ENCODE measurements at regions not wholly inside any gene's neighbourhood (a gene's known extent, or its start where the extent isn't known, plus 50 kb on each side); places are given as distances from the start of the nearest gene placed in this dataset.
"Not testable (repeated sequence)": the region's sequence is repeated elsewhere in the genome, so short reads cannot be mapped to it uniquely, and the experiment has no call there.

DNA sequence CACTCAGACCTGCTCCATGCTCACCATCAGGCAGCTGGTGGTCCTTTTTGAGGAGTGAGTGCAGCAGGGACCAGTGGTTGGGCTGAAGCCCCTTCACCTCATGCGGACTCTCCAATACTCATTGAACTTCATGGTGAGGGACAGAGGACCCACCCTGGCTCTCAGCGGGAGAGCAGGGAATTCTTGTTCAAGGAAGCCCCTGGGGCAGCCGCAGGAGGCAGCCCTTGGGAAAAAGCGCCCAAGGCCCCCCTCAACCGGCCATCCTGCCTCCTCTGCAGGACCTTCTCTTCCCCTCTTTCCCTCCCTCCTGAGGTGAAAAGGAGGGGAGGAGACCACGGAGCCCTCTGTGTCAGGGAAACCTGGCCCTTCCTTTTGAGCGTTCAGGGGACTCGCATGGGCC, 4510.9 kb upstream of the OR11H1 start:
- H3K27ac ChIP-seq (ENCODE audit: low read depth, low read length); H3K4me1 ChIP-seq (ENCODE audit: insufficient read depth, low read length); H3K9me3 ChIP-seq (ENCODE audit: control insufficient read depth in 1 of 2, low read length in 2 of 2); H3K4me3 ChIP-seq (ENCODE audit: low read length in 2 of 2); H3K36me3 Mint-ChIP-seq; H3K27ac Mint-ChIP-seq; H3K4me1 Mint-ChIP-seq; intact Hi-C loops (cut with micrococcal nuclease); H3K4me3 Mint-ChIP-seq; H3K9me3 Mint-ChIP-seq; H3K36me3 ChIP-seq (ENCODE audit: insufficient read depth, low read length); POLR2A ChIA-PET (ENCODE audit: partially characterized antibody); CTCF ChIA-PET (ENCODE audit: partially characterized antibody); H3K27me3 ChIP-seq (ENCODE audit: insufficient read depth, low read length); H3K27me3 Mint-ChIP-seq: not testable (repeated sequence)
- DNase-seq = peak in 1 of 5 donors; percentile 19

DNA sequence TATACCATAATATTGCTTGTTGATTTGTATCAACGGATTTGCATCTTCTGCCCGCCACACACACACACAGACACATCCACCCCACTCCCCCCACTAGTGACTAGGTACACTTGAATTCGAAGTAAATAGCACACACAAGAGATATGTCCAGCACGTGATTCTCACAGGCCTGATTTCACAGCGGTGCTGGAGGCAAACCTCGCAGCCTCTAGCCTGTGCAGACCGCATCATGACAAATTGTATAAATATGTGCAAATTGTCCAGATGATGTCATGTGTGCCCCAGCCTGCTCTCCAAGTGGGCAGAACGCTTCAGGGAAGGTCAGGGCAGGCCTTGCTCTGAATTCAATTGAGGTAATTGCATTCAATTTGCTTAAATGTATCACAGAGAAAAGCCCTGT, 4507.5 kb upstream of the OR11H1 start:
- H3K36me3 ChIP-seq (ENCODE audit: insufficient read depth, low read length); H3K4me1 Mint-ChIP-seq; H3K27ac Mint-ChIP-seq; H3K27me3 Mint-ChIP-seq; DNase-seq; H3K27me3 ChIP-seq (ENCODE audit: insufficient read depth, low read length); intact Hi-C loops (cut with micrococcal nuclease); CTCF ChIA-PET (ENCODE audit: partially characterized antibody); H3K4me1 ChIP-seq (ENCODE audit: insufficient read depth, low read length); H3K4me3 Mint-ChIP-seq; H3K27ac ChIP-seq (ENCODE audit: low read depth, low read length); H3K9me3 ChIP-seq (ENCODE audit: control insufficient read depth in 1 of 2, low read length in 2 of 2); H3K4me3 ChIP-seq (ENCODE audit: low read length in 2 of 2); POLR2A ChIA-PET (ENCODE audit: partially characterized antibody); H3K36me3 Mint-ChIP-seq: not testable (repeated sequence)
- H3K9me3 Mint-ChIP-seq = peaks cover 0 to 14% (median 6%) of the 10 kb centered on the region in 8 donors

DNA sequence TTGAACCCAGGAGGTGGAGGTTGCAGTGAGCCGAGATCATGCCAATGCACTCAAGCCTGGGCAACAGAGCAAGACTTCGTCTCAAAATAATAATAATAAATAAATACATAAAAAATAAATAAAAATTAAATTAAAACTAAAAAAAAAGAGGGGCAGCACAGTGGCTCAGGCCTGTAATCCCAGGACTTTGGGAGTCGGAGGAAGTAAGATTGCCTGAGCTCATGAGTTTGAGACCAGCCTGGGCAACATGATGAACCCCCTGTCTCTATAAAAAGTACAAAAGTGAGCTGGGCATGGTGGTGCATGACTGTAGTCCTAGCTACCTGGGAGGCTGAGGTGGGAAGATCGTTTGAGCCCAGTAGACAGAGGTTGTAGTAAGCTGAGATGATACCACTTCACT, 4501.5 kb upstream of the OR11H1 start:
- H3K4me3 Mint-ChIP-seq; H3K9me3 ChIP-seq (ENCODE audit: control insufficient read depth in 1 of 2, low read length in 2 of 2); H3K36me3 ChIP-seq (ENCODE audit: insufficient read depth, low read length); H3K36me3 Mint-ChIP-seq; H3K27me3 Mint-ChIP-seq; H3K27ac Mint-ChIP-seq; H3K4me1 ChIP-seq (ENCODE audit: insufficient read depth, low read length); CTCF ChIA-PET (ENCODE audit: partially characterized antibody); H3K4me3 ChIP-seq (ENCODE audit: low read length in 2 of 2); H3K27ac ChIP-seq (ENCODE audit: low read depth, low read length); intact Hi-C loops (cut with micrococcal nuclease); H3K27me3 ChIP-seq (ENCODE audit: insufficient read depth, low read length); POLR2A ChIA-PET (ENCODE audit: partially characterized antibody); H3K4me1 Mint-ChIP-seq: not testable (repeated sequence)
- peak in 1 of 5 donors; percentile 9 for DNase-seq
- H3K9me3 Mint-ChIP-seq = peaks cover 0 to 59% (median 39%) of the 10 kb centered on the region in 8 donors

DNA sequence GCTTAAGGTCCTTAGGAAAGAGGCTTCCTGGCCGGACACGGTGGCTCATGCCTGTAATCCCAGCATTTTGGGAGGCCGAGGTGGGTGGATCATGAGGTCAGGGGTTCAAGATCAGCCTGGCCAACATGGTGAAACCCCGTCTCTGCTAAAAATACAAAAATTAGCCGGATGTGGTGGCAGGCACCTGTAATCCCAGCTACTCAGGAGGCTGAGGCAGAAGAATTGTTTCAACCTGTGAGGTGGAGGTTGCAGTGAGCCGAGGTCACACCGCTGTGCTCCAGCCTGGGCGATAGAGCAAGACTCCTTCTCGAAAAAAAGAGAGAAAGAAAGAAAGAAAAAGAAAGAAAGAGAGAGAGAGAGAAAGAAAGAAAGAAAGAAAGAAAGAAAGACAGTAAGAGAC, 4500.9 kb upstream of the OR11H1 start:
- H3K4me3 Mint-ChIP-seq; H3K36me3 ChIP-seq (ENCODE audit: insufficient read depth, low read length); H3K4me1 Mint-ChIP-seq; H3K27ac Mint-ChIP-seq; H3K4me1 ChIP-seq (ENCODE audit: insufficient read depth, low read length); H3K36me3 Mint-ChIP-seq; H3K27me3 Mint-ChIP-seq; intact Hi-C loops (cut with micrococcal nuclease); H3K27ac ChIP-seq (ENCODE audit: low read depth, low read length); POLR2A ChIA-PET (ENCODE audit: partially characterized antibody); CTCF ChIA-PET (ENCODE audit: partially characterized antibody); H3K27me3 ChIP-seq (ENCODE audit: insufficient read depth, low read length); H3K9me3 ChIP-seq (ENCODE audit: control insufficient read depth in 1 of 2, low read length in 2 of 2); H3K4me3 ChIP-seq (ENCODE audit: low read length in 2 of 2): not testable (repeated sequence)
- DNase-seq = peak in 1 of 5 donors; percentile 28
- peaks cover 0 to 64% (median 43%) of the 10 kb centered on the region in 8 donors for H3K9me3 Mint-ChIP-seq

DNA sequence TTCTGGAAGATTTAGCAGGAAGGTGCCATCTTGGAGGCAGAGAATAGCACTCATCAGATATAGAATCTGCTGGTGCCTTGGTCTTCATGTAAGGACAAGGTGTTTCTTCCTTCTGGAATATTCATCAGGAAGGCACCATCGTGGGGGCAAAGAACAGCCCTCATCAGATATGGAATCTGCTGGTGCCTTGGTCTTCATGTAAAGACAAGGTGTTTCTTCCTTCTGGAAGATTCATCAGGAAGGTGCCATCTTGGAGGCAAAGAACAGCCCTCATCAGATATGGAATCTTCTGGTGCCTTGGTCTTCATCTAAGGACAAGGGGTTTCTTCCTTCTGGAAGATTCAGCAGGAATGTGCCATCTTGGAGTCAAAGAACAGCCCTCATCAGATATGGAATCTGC, 4500.5 kb upstream of the OR11H1 start:
- H3K36me3 Mint-ChIP-seq; H3K36me3 ChIP-seq (ENCODE audit: insufficient read depth, low read length); H3K27me3 Mint-ChIP-seq; H3K27me3 ChIP-seq (ENCODE audit: insufficient read depth, low read length); H3K4me3 ChIP-seq (ENCODE audit: low read length in 2 of 2); H3K4me1 ChIP-seq (ENCODE audit: insufficient read depth, low read length); H3K27ac ChIP-seq (ENCODE audit: low read depth, low read length); POLR2A ChIA-PET (ENCODE audit: partially characterized antibody); H3K4me3 Mint-ChIP-seq; H3K4me1 Mint-ChIP-seq; CTCF ChIA-PET (ENCODE audit: partially characterized antibody); intact Hi-C loops (cut with micrococcal nuclease); H3K9me3 ChIP-seq (ENCODE audit: control insufficient read depth in 1 of 2, low read length in 2 of 2); H3K27ac Mint-ChIP-seq: not testable (repeated sequence)
- DNase-seq = peak in 1 of 5 donors; percentile 8
- peaks cover 0 to 68% (median 45%) of the 10 kb centered on the region in 8 donors for H3K9me3 Mint-ChIP-seq

DNA sequence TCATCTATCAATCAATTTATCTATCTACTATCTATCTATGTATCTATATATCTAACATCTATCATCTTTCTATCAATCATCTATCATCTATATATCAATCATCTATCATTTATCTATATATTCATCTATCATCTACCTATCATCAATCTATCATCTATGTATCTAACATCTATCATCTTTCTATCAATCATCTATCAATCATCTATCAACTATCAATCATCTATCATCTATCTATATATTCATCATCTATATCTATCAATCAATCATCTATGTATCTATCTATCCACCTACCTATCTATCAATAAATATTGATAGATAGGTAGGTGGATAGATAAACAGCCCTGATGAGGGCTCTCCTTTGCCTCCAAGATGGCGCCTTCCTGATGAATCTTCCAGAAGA, 4499.8 kb upstream of the OR11H1 start:
- H3K4me1 ChIP-seq (ENCODE audit: insufficient read depth, low read length); H3K27ac ChIP-seq (ENCODE audit: low read depth, low read length); H3K27ac Mint-ChIP-seq; H3K9me3 ChIP-seq (ENCODE audit: control insufficient read depth in 1 of 2, low read length in 2 of 2); H3K4me1 Mint-ChIP-seq; H3K27me3 Mint-ChIP-seq; CTCF ChIA-PET (ENCODE audit: partially characterized antibody); H3K4me3 Mint-ChIP-seq; H3K36me3 Mint-ChIP-seq; H3K27me3 ChIP-seq (ENCODE audit: insufficient read depth, low read length); POLR2A ChIA-PET (ENCODE audit: partially characterized antibody); H3K36me3 ChIP-seq (ENCODE audit: insufficient read depth, low read length); DNase-seq; intact Hi-C loops (cut with micrococcal nuclease); H3K4me3 ChIP-seq (ENCODE audit: low read length in 2 of 2): not testable (repeated sequence)
- H3K9me3 Mint-ChIP-seq = peaks cover 0 to 71% (median 48%) of the 10 kb centered on the region in 8 donors

DNA sequence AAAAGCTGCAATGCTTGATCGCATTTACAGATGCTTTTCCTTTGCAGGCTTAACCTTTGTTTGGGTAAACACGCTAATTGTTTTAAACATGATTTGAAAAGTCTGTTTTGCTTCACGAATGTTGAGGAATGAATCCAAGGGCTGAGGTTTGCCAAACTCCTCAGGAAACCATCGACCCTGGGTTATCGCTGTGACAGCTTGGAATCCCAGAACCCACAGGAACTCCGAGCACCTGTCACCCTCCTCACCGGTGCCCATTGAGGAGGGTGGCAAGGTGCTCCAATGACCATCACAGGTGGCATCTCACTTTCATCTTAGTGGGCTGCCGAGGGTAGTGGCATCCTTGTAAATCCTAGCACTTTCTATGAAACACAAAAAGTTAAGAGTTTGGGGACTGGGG, 4498.5 kb upstream of the OR11H1 start:
- H3K36me3 ChIP-seq (ENCODE audit: insufficient read depth, low read length); H3K4me1 ChIP-seq (ENCODE audit: insufficient read depth, low read length); H3K4me3 Mint-ChIP-seq; H3K4me1 Mint-ChIP-seq; POLR2A ChIA-PET (ENCODE audit: partially characterized antibody); H3K27ac ChIP-seq (ENCODE audit: low read depth, low read length); H3K27me3 ChIP-seq (ENCODE audit: insufficient read depth, low read length); intact Hi-C loops (cut with micrococcal nuclease); H3K27ac Mint-ChIP-seq; CTCF ChIA-PET (ENCODE audit: partially characterized antibody); H3K36me3 Mint-ChIP-seq; H3K27me3 Mint-ChIP-seq; H3K4me3 ChIP-seq (ENCODE audit: low read length in 2 of 2): not testable (repeated sequence)
- H3K9me3 ChIP-seq (ENCODE audit: control insufficient read depth in 1 of 2, low read length in 2 of 2) = peaks cover 0 to 10% of the 10 kb centered on the region in 2 donors
- peak in 1 of 5 donors; percentile 27 for DNase-seq
- H3K9me3 Mint-ChIP-seq = peaks cover 2 to 81% (median 57%) of the 10 kb centered on the region in 8 donors

DNA sequence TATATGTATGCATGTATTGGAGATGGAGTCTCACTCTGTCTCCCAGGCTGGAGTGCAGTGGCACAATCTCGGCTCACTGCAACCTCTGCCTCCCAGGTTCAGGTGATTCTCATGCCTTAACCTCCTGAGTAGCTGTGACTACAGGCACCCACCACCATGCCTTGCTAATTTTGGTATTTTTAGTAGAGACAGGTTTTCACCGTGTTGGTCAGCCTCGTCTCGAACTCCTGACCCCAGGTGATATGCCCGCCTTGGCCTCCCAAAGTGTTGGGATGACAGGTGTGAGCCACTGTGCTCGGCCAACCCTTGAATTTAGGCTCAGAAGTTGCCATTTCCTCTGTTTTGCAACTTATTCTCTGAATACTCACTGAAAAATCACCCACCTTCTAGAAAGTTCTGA, 4498.0 kb upstream of the OR11H1 start:
- H3K27ac Mint-ChIP-seq; H3K27me3 ChIP-seq (ENCODE audit: insufficient read depth, low read length); intact Hi-C loops (cut with micrococcal nuclease); H3K4me3 Mint-ChIP-seq; POLR2A ChIA-PET (ENCODE audit: partially characterized antibody); H3K4me1 ChIP-seq (ENCODE audit: insufficient read depth, low read length); H3K27me3 Mint-ChIP-seq; H3K36me3 ChIP-seq (ENCODE audit: insufficient read depth, low read length); H3K27ac ChIP-seq (ENCODE audit: low read depth, low read length); H3K4me3 ChIP-seq (ENCODE audit: low read length in 2 of 2); H3K4me1 Mint-ChIP-seq; CTCF ChIA-PET (ENCODE audit: partially characterized antibody): not testable (repeated sequence)
- peaks cover 0 to 15% of the 10 kb centered on the region in 2 donors for H3K9me3 ChIP-seq (ENCODE audit: control insufficient read depth in 1 of 2, low read length in 2 of 2)
- peaks cover 7 to 11% of the 10 kb centered on the region in 2 donors for H3K36me3 Mint-ChIP-seq
- peaks cover 6 to 84% (median 60%) of the 10 kb centered on the region in 8 donors for H3K9me3 Mint-ChIP-seq
- DNase-seq = peak in 1 of 5 donors; percentile 37
